HFFc6 (cell line): ENCODE measurements at regions not wholly inside any gene's neighbourhood (a gene's known extent, or its start where the extent isn't known, plus 50 kb on each side); places are given as distances from the start of the nearest gene placed in this dataset.

Source experiments
- DNase-seq: peaks from one replicate; pipeline ENCODE4 v3.0.0-alpha.2; 2018
- H3K27ac Mint-ChIP-seq: 2 replicates; pipeline ENCODE4 v1.8.0; 2020; ENCODE audit warnings: mild to moderate bottlenecking, mixed read lengths
- H3K27me3 Mint-ChIP-seq: 2 replicates; pipeline ENCODE4 v1.8.0; 2021; ENCODE audit warnings: mild to moderate bottlenecking, moderate library complexity, mixed read lengths; ENCODE audit not compliant: insufficient read depth
- H3K36me3 Mint-ChIP-seq: 2 replicates; pipeline ENCODE4 v1.8.0; 2021; ENCODE audit warnings: low read depth, mixed read lengths
- H3K4me1 Mint-ChIP-seq: 2 replicates; pipeline ENCODE4 v1.8.0; 2020; ENCODE audit warnings: low read depth, mixed read lengths
- H3K4me3 Mint-ChIP-seq: 2 replicates; pipeline ENCODE4 v1.8.0; 2020; ENCODE audit warnings: mild to moderate bottlenecking, moderate library complexity, mixed read lengths
- H3K9me3 Mint-ChIP-seq: 2 replicates; pipeline ENCODE4 v1.8.0; 2020; ENCODE audit warnings: mild to moderate bottlenecking, mixed read lengths
- TF ChIP-seq, protein P1 (sequence below): fragments of 200-600 bp; sonication (generic); IDR thresholded peaks from 2 replicates; pipeline ENCODE4 v1.5.0; 2021; ENCODE audit warnings: antibody characterized with exemption, mild to moderate bottlenecking

DNA sequence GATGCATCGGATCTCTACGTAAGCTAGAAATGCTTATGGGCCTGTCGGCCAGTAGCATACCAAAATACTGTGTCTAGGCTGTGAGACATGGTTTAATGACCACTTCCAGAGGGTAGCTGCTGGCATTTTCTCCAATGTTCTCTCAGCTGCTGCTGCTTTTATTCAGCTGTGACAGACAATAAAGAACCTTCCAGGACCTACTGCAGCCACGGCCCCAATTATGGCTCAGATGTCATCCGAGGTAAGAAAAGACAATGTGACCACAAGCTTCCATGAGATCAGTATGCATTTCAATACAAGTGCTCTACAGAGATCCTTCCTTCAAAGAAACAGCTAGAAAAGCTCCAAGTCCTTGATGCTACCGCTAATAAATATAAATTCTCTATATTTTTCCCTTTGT, 256.2 kb downstream of the SDHAF3 start:
- no peaks in the 10 kb centered on the region for H3K36me3 Mint-ChIP-seq
- TF ChIP-seq, protein P1, sequence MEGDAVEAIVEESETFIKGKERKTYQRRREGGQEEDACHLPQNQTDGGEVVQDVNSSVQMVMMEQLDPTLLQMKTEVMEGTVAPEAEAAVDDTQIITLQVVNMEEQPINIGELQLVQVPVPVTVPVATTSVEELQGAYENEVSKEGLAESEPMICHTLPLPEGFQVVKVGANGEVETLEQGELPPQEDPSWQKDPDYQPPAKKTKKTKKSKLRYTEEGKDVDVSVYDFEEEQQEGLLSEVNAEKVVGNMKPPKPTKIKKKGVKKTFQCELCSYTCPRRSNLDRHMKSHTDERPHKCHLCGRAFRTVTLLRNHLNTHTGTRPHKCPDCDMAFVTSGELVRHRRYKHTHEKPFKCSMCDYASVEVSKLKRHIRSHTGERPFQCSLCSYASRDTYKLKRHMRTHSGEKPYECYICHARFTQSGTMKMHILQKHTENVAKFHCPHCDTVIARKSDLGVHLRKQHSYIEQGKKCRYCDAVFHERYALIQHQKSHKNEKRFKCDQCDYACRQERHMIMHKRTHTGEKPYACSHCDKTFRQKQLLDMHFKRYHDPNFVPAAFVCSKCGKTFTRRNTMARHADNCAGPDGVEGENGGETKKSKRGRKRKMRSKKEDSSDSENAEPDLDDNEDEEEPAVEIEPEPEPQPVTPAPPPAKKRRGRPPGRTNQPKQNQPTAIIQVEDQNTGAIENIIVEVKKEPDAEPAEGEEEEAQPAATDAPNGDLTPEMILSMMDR, result no peak
- no peak overlapping the region for H3K4me3 Mint-ChIP-seq
- no peak for DNase-seq
- no peaks in the 10 kb centered on the region for H3K27me3 Mint-ChIP-seq
- no peaks in the 10 kb centered on the region for H3K4me1 Mint-ChIP-seq
- no peak overlapping the region for H3K27ac Mint-ChIP-seq
- H3K9me3 Mint-ChIP-seq, result peaks cover 27% of the 10 kb centered on the region

DNA sequence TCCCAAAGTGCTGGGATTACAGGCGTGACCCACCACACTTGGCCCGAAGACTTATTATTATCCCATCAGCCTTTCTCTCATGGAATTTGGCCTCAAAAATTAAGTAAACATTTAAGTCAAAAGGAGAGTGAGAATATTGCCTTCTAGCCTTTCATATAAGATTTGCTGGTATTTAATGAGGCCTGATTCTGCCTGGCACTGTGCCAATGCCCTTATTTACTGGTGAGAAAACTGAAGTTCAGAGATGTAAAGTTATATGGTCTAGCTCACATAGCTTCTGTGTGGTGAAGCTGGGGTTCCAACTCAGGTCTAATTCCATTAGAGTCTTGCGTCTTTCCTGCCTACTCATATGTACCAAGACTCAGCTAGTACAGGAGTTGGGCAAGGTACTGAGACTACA, 260.2 kb downstream of the SDHAF3 start:
- TF ChIP-seq, protein P1, result no peak
- no peaks in the 10 kb centered on the region for H3K4me1 Mint-ChIP-seq
- H3K27me3 Mint-ChIP-seq, result no peaks in the 10 kb centered on the region
- H3K9me3 Mint-ChIP-seq, result peaks cover 20% of the 10 kb centered on the region
- H3K27ac Mint-ChIP-seq, result no peak overlapping the region
- H3K4me3 Mint-ChIP-seq, result no peak overlapping the region
- no peak for DNase-seq
- no peaks in the 10 kb centered on the region for H3K36me3 Mint-ChIP-seq

DNA sequence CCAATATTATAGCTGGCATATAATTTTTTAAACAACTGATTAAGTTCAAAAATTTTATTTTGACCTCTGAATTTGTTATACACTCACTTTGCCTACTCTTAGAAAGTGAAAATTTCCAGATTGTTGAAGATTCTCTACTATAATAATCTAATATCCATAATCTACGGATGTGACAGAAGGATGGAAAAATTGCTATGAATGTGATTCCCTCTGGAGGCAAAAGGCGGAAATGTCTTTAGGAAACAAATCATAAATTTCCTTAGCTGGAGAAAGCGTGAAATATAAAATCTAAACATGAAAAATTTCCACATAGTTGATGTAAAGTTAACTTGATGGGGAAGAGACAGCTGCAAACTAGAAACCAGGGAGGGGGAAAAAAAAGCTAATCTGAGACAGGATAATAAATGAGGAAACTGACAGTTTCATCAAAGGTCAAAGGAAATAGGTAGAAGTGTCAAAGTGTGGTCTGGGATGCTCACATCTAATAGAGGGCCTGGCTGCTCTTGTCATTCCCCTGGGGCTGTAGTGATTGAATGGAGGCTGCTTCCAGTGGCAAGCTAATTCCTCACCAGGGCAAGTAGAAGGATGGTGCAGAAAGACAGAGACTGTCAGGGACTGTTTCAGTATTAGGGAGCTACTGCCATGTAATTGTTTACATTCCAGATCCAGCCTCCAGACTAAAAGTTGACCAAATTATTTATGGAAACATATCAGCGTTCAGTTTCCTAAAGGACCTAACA, 264.5 kb downstream of the SDHAF3 start:
- no peaks in the 10 kb centered on the region for H3K27me3 Mint-ChIP-seq
- H3K36me3 Mint-ChIP-seq, result no peaks in the 10 kb centered on the region
- TF ChIP-seq, protein P1, result no peak
- H3K27ac Mint-ChIP-seq, result no peak overlapping the region
- no peak for DNase-seq
- H3K9me3 Mint-ChIP-seq, result peaks cover 34% of the 10 kb centered on the region
- H3K4me1 Mint-ChIP-seq, result no peaks in the 10 kb centered on the region
- no peak overlapping the region for H3K4me3 Mint-ChIP-seq

DNA sequence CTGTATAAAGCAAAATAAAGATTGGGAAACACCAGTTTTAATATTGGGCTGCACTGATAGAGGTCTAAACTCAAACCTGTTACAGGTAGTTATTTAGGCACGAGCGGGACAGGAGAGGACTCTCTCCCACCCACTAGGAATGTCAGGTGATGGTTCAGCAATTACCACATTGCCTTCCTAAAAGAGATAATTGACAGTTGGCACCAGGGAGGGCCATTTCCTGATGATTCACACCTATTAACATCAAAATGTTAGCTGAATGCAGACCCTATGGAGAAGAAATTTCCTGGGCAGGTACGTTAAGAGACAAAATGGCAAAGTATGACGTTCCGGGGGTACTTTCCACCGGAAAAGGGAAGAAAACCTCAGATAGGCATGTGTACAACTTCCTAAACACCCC, 272.6 kb downstream of the SDHAF3 start:
- Mint-ChIP-seq H3K36me3 (no peaks in the 10 kb centered on the region), H3K9me3 (peaks cover 19% of the 10 kb centered on the region), H3K4me3 (no peak overlapping the region), H3K27ac (no peak overlapping the region), H3K4me1 (no peaks in the 10 kb centered on the region), H3K27me3 (no peaks in the 10 kb centered on the region)
- DNase-seq, result no peak
- TF ChIP-seq, protein P1, result no peak

DNA sequence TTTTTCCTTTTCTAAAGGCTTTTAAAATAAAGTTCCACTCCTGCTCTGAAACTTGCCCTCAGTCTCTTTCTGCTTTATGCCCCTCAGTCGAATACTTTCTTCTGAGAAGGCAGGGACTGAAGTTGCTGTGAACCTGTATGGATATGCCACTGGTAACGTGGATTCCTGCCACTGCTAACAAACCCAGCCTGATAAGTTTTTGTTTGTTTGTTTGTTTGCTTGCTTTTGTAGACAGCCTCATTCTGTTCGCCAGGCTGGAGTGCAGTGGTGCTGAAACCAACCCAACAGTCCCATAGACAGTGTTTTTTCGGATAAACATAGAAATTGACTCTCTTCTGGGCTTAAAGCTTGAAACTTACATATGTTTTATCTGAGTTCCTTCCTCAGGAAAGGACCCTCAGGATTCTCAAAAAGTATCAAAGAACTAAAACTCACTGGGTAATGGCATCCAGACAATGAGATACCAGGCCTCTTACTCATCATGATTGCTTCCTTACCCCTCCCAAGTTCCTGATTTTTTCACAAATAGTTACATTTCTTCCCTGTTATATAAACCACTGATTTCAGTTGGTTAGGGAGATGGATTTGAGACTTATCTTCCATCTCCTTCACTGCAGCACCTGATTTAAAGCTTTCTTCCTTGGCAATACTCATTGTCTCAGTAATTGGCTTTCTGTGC, 273.6 kb downstream of the SDHAF3 start:
- no peak for DNase-seq
- H3K4me3 Mint-ChIP-seq, result no peak overlapping the region
- no peaks in the 10 kb centered on the region for H3K27me3 Mint-ChIP-seq
- TF ChIP-seq, protein P1, result no peak
- no peaks in the 10 kb centered on the region for H3K4me1 Mint-ChIP-seq
- peaks cover 17% of the 10 kb centered on the region for H3K9me3 Mint-ChIP-seq
- no peak overlapping the region for H3K27ac Mint-ChIP-seq
- H3K36me3 Mint-ChIP-seq, result no peaks in the 10 kb centered on the region
